ENCODE measurements at regions not wholly inside any gene's neighbourhood (a gene's known extent, or its start where the extent isn't known, plus 50 kb on each side); places are given as distances from the start of the nearest gene placed in this dataset.
"Not testable (repeated sequence)": the region's sequence is repeated elsewhere in the genome, so short reads cannot be mapped to it uniquely, and the experiment has no call there.

GRCh38 chr2:77578354-77578753 is 56.2 kb upstream of the LRRTM4 start:
- H3K36me3 Mint-ChIP-seq (ENCODE audit: low read depth): no peaks in the 10 kb centered on the region
- H3K4me1 Mint-ChIP-seq: no peaks in the 10 kb centered on the region
- no peak overlapping the region for H3K27ac Mint-ChIP-seq
- no peaks in the 10 kb centered on the region for H3K27me3 Mint-ChIP-seq
- H3K9me3 Mint-ChIP-seq (ENCODE audit: low read depth): peaks cover 8% of the 10 kb centered on the region
- intact Hi-C loops (cut with DNase I, micrococcal nuclease): no loop called here
- H3K4me3 Mint-ChIP-seq: no peak overlapping the region
- DNase-seq: no peak
- no peak for ATAC-seq
- POLR2A ChIA-PET: no interaction called here
- CTCF ChIA-PET: no interaction called here

- H3K4me3 Mint-ChIP-seq: no peak overlapping the region
Measured at GRCh38 chr2:77579076-77579769, 57.0 kb upstream of the LRRTM4 start.

GRCh38 chr2:77588438-77588837 is 66.3 kb upstream of the LRRTM4 start:
- CTCF ChIA-PET: no interaction called here
- no peaks in the 10 kb centered on the region for H3K36me3 Mint-ChIP-seq (ENCODE audit: low read depth)
- DNase-seq (no peak), ATAC-seq (no peak)
- POLR2A ChIA-PET: no interaction called here
- H3K4me1 Mint-ChIP-seq: no peaks in the 10 kb centered on the region
- intact Hi-C loops (cut with DNase I, micrococcal nuclease): no loop called here
- H3K9me3 Mint-ChIP-seq (ENCODE audit: low read depth): peaks cover 6% of the 10 kb centered on the region
- H3K4me3 Mint-ChIP-seq: no peak overlapping the region
- no peak overlapping the region for H3K27ac Mint-ChIP-seq
- no peaks in the 10 kb centered on the region for H3K27me3 Mint-ChIP-seq

More at GRCh38 chr2:77579076-77579769, 57.0 kb upstream of the LRRTM4 start:
- ATAC-seq (no peak), DNase-seq (no peak)
- H3K4me1 Mint-ChIP-seq: no peaks in the 10 kb centered on the region
- ChIA-PET POLR2A (no interaction called here), CTCF (no interaction called here)
- H3K9me3 Mint-ChIP-seq (ENCODE audit: low read depth): peaks cover 10% of the 10 kb centered on the region
- no peak overlapping the region for H3K27ac Mint-ChIP-seq
- no peaks in the 10 kb centered on the region for H3K27me3 Mint-ChIP-seq
- intact Hi-C loops (cut with DNase I, micrococcal nuclease): no loop called here
- H3K36me3 Mint-ChIP-seq (ENCODE audit: low read depth): no peaks in the 10 kb centered on the region

GRCh38 chr2:77590298-77590917 is 68.2 kb upstream of the LRRTM4 start:
- Mint-ChIP-seq H3K27ac (no peak overlapping the region), H3K4me1 (no peaks in the 10 kb centered on the region), H3K27me3 (no peaks in the 10 kb centered on the region), H3K9me3 (ENCODE audit: low read depth) (peaks cover 7% of the 10 kb centered on the region), H3K4me3 (no peak overlapping the region), H3K36me3 (ENCODE audit: low read depth) (no peaks in the 10 kb centered on the region)
- ChIA-PET POLR2A (no interaction called here), CTCF (no interaction called here)
- DNase-seq (no peak), ATAC-seq (no peak)
- intact Hi-C loops (cut with DNase I, micrococcal nuclease): no loop called here

GRCh38 chr2:77592955-77593354 is 70.8 kb upstream of the LRRTM4 start:
- DNase-seq; POLR2A ChIA-PET; CTCF ChIA-PET; H3K27me3 Mint-ChIP-seq; H3K4me1 Mint-ChIP-seq; H3K4me3 Mint-ChIP-seq; intact Hi-C loops (cut with DNase I, micrococcal nuclease); H3K9me3 Mint-ChIP-seq (ENCODE audit: low read depth); ATAC-seq; H3K27ac Mint-ChIP-seq; H3K36me3 Mint-ChIP-seq (ENCODE audit: low read depth): not testable (repeated sequence)

- peaks cover 6% of the 10 kb centered on the region for H3K9me3 Mint-ChIP-seq (ENCODE audit: low read depth)
- ChIA-PET CTCF (no interaction called here), POLR2A (no interaction called here)
- ATAC-seq (no peak), DNase-seq (no peak)
- no peak overlapping the region for H3K4me3 Mint-ChIP-seq
- H3K4me1 Mint-ChIP-seq: no peaks in the 10 kb centered on the region
- H3K27ac Mint-ChIP-seq: no peak overlapping the region
- intact Hi-C loops (cut with DNase I, micrococcal nuclease): no loop called here
- H3K36me3 Mint-ChIP-seq (ENCODE audit: low read depth): no peaks in the 10 kb centered on the region
- H3K27me3 Mint-ChIP-seq: no peaks in the 10 kb centered on the region
Measured at GRCh38 chr2:77602771-77603170, 80.6 kb upstream of the LRRTM4 start.

GRCh38 chr2:77604953-77605929 is 83.1 kb upstream of the LRRTM4 start:
- no peak for ATAC-seq
- ChIA-PET CTCF (no interaction called here), POLR2A (no interaction called here)
- Mint-ChIP-seq H3K9me3 (ENCODE audit: low read depth) (peaks cover 9% of the 10 kb centered on the region), H3K36me3 (ENCODE audit: low read depth) (no peaks in the 10 kb centered on the region), H3K4me3 (no peak overlapping the region), H3K4me1 (no peaks in the 10 kb centered on the region), H3K27me3 (no peaks in the 10 kb centered on the region), H3K27ac (no peak overlapping the region)
- no peak for DNase-seq
- intact Hi-C loops (cut with DNase I, micrococcal nuclease): no loop called here

GRCh38 chr2:77608510-77608909 is 86.3 kb upstream of the LRRTM4 start:
- H3K4me3 Mint-ChIP-seq: no peak overlapping the region
- H3K4me1 Mint-ChIP-seq: no peaks in the 10 kb centered on the region
- no peak overlapping the region for H3K27ac Mint-ChIP-seq
- ChIA-PET POLR2A (no interaction called here), CTCF (no interaction called here)
- intact Hi-C loops (cut with DNase I, micrococcal nuclease): no loop called here
- no peaks in the 10 kb centered on the region for H3K27me3 Mint-ChIP-seq
- no peak for ATAC-seq
- no peaks in the 10 kb centered on the region for H3K36me3 Mint-ChIP-seq (ENCODE audit: low read depth)
- DNase-seq: no peak
- H3K9me3 Mint-ChIP-seq (ENCODE audit: low read depth): peaks cover 15% of the 10 kb centered on the region

GRCh38 chr2:77629539-77629938 is 107.4 kb upstream of the LRRTM4 start:
- Mint-ChIP-seq H3K9me3 (ENCODE audit: low read depth) (peaks cover 15% of the 10 kb centered on the region), H3K27me3 (no peaks in the 10 kb centered on the region), H3K36me3 (ENCODE audit: low read depth) (no peaks in the 10 kb centered on the region), H3K4me1 (no peaks in the 10 kb centered on the region), H3K4me3 (no peak overlapping the region), H3K27ac (no peak overlapping the region)
- POLR2A ChIA-PET: no interaction called here
- no peak for ATAC-seq
- intact Hi-C loops (cut with DNase I, micrococcal nuclease): no loop called here
- CTCF ChIA-PET: no interaction called here
- DNase-seq: no peak

- intact Hi-C loops (cut with DNase I, micrococcal nuclease): no loop called here
- Mint-ChIP-seq H3K4me3 (no peak overlapping the region), H3K36me3 (ENCODE audit: low read depth) (no peaks in the 10 kb centered on the region), H3K27ac (no peak overlapping the region), H3K27me3 (no peaks in the 10 kb centered on the region), H3K4me1 (no peaks in the 10 kb centered on the region), H3K9me3 (ENCODE audit: low read depth) (peaks cover 15% of the 10 kb centered on the region)
- DNase-seq: no peak
- no peak for ATAC-seq
- CTCF ChIA-PET: no interaction called here
- POLR2A ChIA-PET: no interaction called here
Measured at GRCh38 chr2:77631007-77631406, 108.8 kb upstream of the LRRTM4 start.

- no peak for DNase-seq
- H3K36me3 Mint-ChIP-seq (ENCODE audit: low read depth): no peaks in the 10 kb centered on the region
- intact Hi-C loops (cut with DNase I, micrococcal nuclease): no loop called here
- no peak for ATAC-seq
- ChIA-PET POLR2A (no interaction called here), CTCF (no interaction called here)
- peaks cover 24% of the 10 kb centered on the region for H3K9me3 Mint-ChIP-seq (ENCODE audit: low read depth)
- H3K27ac Mint-ChIP-seq: no peak overlapping the region
- no peaks in the 10 kb centered on the region for H3K27me3 Mint-ChIP-seq
- no peak overlapping the region for H3K4me3 Mint-ChIP-seq
- H3K4me1 Mint-ChIP-seq: no peaks in the 10 kb centered on the region
Measured at GRCh38 chr2:77633601-77634000, 111.4 kb upstream of the LRRTM4 start.

- ChIA-PET POLR2A (no interaction called here), CTCF (no interaction called here)
- Mint-ChIP-seq H3K9me3 (ENCODE audit: low read depth) (peaks cover 24% of the 10 kb centered on the region), H3K4me1 (no peaks in the 10 kb centered on the region), H3K27me3 (no peaks in the 10 kb centered on the region), H3K36me3 (ENCODE audit: low read depth) (no peaks in the 10 kb centered on the region), H3K4me3 (no peak overlapping the region), H3K27ac (no peak overlapping the region)
- ATAC-seq (no peak), DNase-seq (no peak)
- intact Hi-C loops (cut with DNase I, micrococcal nuclease): no loop called here
Measured at GRCh38 chr2:77640924-77641323, 118.7 kb upstream of the LRRTM4 start.

Data from activated CD4-positive, alpha-beta T cell treated with anti-CD3 and anti-CD28 coated beads for 36 hours (primary cell).